Stimulated activated naive CD8-positive, alpha-beta T cell treated with anti-CD3 and anti-CD28 coated beads, Interleukin-15, amount 100 ng/mL, for 72 hours (primary cell): ENCODE measurements at regions not wholly inside any gene's neighbourhood (a gene's known extent, or its start where the extent isn't known, plus 50 kb on each side); places are given as distances from the start of the nearest gene placed in this dataset.
A peak's percentile ranks its signal among the peaks of the same experiment; 100 is the strongest.

Experiments
- ATAC-seq: fragments of 150-1000 bp; cut with Tn5 transposase; 2 replicates; pipeline ENCODE4 v1.10.0; 2021; ENCODE audit warnings: mild to moderate bottlenecking, moderate library complexity
- DNase-seq, 2 donors: peaks; one replicate each; pipeline ENCODE4 v3.0.0; 2021 to 2022
- H3K27ac Mint-ChIP-seq, 2 donors: one replicate each; pipeline ENCODE4 v1.8.0; 2022; ENCODE audit warnings: mild to moderate bottlenecking in 2 of 2, mixed read lengths in 2 of 2, moderate library complexity in 2 of 2
- H3K27me3 Mint-ChIP-seq: one replicate; pipeline ENCODE4 v1.8.0; 2022; ENCODE audit warnings: mixed read lengths
- H3K4me1 Mint-ChIP-seq: one replicate; pipeline ENCODE4 v1.8.0; 2022; ENCODE audit warnings: mild to moderate bottlenecking, mixed read lengths
- H3K4me3 Mint-ChIP-seq, 2 donors: one replicate each; pipeline ENCODE4 v1.8.0; 2022; ENCODE audit warnings: mild to moderate bottlenecking in 2 of 2, mixed read lengths in 2 of 2, moderate library complexity in 1 of 2
- H3K9me3 Mint-ChIP-seq, 2 donors: one replicate each; pipeline ENCODE4 v1.8.0; 2022; ENCODE audit warnings: mixed read lengths in 2 of 2

- Mint-ChIP-seq H3K4me1 (no peaks in the 10 kb centered on the region), H3K27ac (no peak overlapping the region), H3K4me3 (no peak overlapping the region), H3K27me3 (no peaks in the 10 kb centered on the region), H3K9me3 (peaks cover 16 to 23% of the 10 kb centered on the region in 2 donors)
- no peak for DNase-seq
- no peak for ATAC-seq
Observed at GRCh38 chr1:209504571-209504970, 78.9 kb upstream of the CAMK1G start.

GRCh38 chr1:209505044-209505443 lies 78.5 kb upstream of the CAMK1G start:
- Mint-ChIP-seq H3K27ac (no peak overlapping the region), H3K9me3 (peaks cover 13 to 23% of the 10 kb centered on the region in 2 donors), H3K4me3 (no peak overlapping the region), H3K4me1 (no peaks in the 10 kb centered on the region), H3K27me3 (no peaks in the 10 kb centered on the region)
- DNase-seq (no peak), ATAC-seq (no peak)

GRCh38 chr1:209506101-209506500 lies 77.4 kb upstream of the CAMK1G start:
- Mint-ChIP-seq H3K27ac (no peak overlapping the region), H3K9me3 (peaks cover 3 to 13% of the 10 kb centered on the region in 2 donors), H3K4me3 (no peak overlapping the region), H3K27me3 (no peaks in the 10 kb centered on the region), H3K4me1 (no peaks in the 10 kb centered on the region)
- DNase-seq, result no peak
- no peak for ATAC-seq

- no peaks in the 10 kb centered on the region for H3K27me3 Mint-ChIP-seq
- H3K4me1 Mint-ChIP-seq, result no peaks in the 10 kb centered on the region
- H3K27ac Mint-ChIP-seq, result no peak overlapping the region
- DNase-seq (no peak), ATAC-seq (no peak)
- no peaks in the 10 kb centered on the region for H3K9me3 Mint-ChIP-seq
- H3K4me3 Mint-ChIP-seq, result no peak overlapping the region
Observed at GRCh38 chr1:209509039-209509438, 74.5 kb upstream of the CAMK1G start.

- Mint-ChIP-seq H3K9me3 (no peaks in the 10 kb centered on the region), H3K27ac (no peak overlapping the region), H3K4me3 (no peak overlapping the region), H3K27me3 (no peaks in the 10 kb centered on the region), H3K4me1 (no peaks in the 10 kb centered on the region)
- DNase-seq, result no peak
- ATAC-seq, result no peak
Observed at GRCh38 chr1:209510063-209510462, 73.5 kb upstream of the CAMK1G start.

- ATAC-seq, result no peak
Observed at GRCh38 chr1:209511169-209511568, 72.3 kb upstream of the CAMK1G start.

GRCh38 chr1:209512821-209513220 lies 70.7 kb upstream of the CAMK1G start:
- Mint-ChIP-seq H3K27ac (no peak overlapping the region), H3K27me3 (peaks cover 4% of the 10 kb centered on the region)
- no peak for ATAC-seq

More at GRCh38 chr1:209511169-209511568, 72.3 kb upstream of the CAMK1G start:
- Mint-ChIP-seq H3K27me3 (no peaks in the 10 kb centered on the region), H3K27ac (no peak overlapping the region), H3K9me3 (no peaks in the 10 kb centered on the region), H3K4me3 (no peak overlapping the region), H3K4me1 (no peaks in the 10 kb centered on the region)
- no peak for DNase-seq

GRCh38 chr1:209513226-209513625 lies 70.3 kb upstream of the CAMK1G start:
- no peaks in the 10 kb centered on the region for H3K9me3 Mint-ChIP-seq
- H3K27me3 Mint-ChIP-seq, result peaks cover 7% of the 10 kb centered on the region
- no peak overlapping the region for H3K4me3 Mint-ChIP-seq
- DNase-seq (no peak), ATAC-seq (peak; percentile 20)
- no peaks in the 10 kb centered on the region for H3K4me1 Mint-ChIP-seq
- H3K27ac Mint-ChIP-seq, result no peak overlapping the region

More at GRCh38 chr1:209512821-209513220, 70.7 kb upstream of the CAMK1G start:
- no peak overlapping the region for H3K4me3 Mint-ChIP-seq
- DNase-seq, result no peak
- no peaks in the 10 kb centered on the region for H3K9me3 Mint-ChIP-seq
- H3K4me1 Mint-ChIP-seq, result no peaks in the 10 kb centered on the region

- no peaks in the 10 kb centered on the region for H3K4me1 Mint-ChIP-seq
- ATAC-seq, result no peak
- H3K27ac Mint-ChIP-seq, result no peak overlapping the region
- no peaks in the 10 kb centered on the region for H3K9me3 Mint-ChIP-seq
- no peak for DNase-seq
- no peak overlapping the region for H3K4me3 Mint-ChIP-seq
- H3K27me3 Mint-ChIP-seq, result peaks cover 7% of the 10 kb centered on the region
Observed at GRCh38 chr1:209516771-209517680, 66.5 kb upstream of the CAMK1G start.

GRCh38 chr1:209517681-209518050 lies 65.8 kb upstream of the CAMK1G start:
- H3K27me3 Mint-ChIP-seq, result peaks cover 7% of the 10 kb centered on the region
- no peaks in the 10 kb centered on the region for H3K9me3 Mint-ChIP-seq
- no peak overlapping the region for H3K27ac Mint-ChIP-seq
- H3K4me1 Mint-ChIP-seq, result no peaks in the 10 kb centered on the region
- no peak overlapping the region for H3K4me3 Mint-ChIP-seq
- ATAC-seq (no peak), DNase-seq (no peak)

- Mint-ChIP-seq H3K27me3 (peaks cover 7% of the 10 kb centered on the region), H3K27ac (no peak overlapping the region), H3K4me3 (no peak overlapping the region), H3K9me3 (no peaks in the 10 kb centered on the region), H3K4me1 (no peaks in the 10 kb centered on the region)
- DNase-seq (no peak), ATAC-seq (no peak)
Observed at GRCh38 chr1:209519786-209520185, 63.7 kb upstream of the CAMK1G start.

GRCh38 chr1:209522826-209523225 lies 60.7 kb upstream of the CAMK1G start:
- Mint-ChIP-seq H3K9me3 (no peaks in the 10 kb centered on the region), H3K27me3 (peaks cover 14% of the 10 kb centered on the region), H3K4me1 (no peaks in the 10 kb centered on the region), H3K4me3 (no peak overlapping the region), H3K27ac (no peak overlapping the region)
- DNase-seq (no peak), ATAC-seq (no peak)

GRCh38 chr1:209526137-209526536 lies 57.4 kb upstream of the CAMK1G start:
- peaks cover 30% of the 10 kb centered on the region for H3K27me3 Mint-ChIP-seq
- no peak overlapping the region for H3K4me3 Mint-ChIP-seq
- H3K4me1 Mint-ChIP-seq, result no peaks in the 10 kb centered on the region
- H3K9me3 Mint-ChIP-seq, result no peaks in the 10 kb centered on the region
- DNase-seq (no peak), ATAC-seq (no peak)
- no peak overlapping the region for H3K27ac Mint-ChIP-seq

- no peaks in the 10 kb centered on the region for H3K4me1 Mint-ChIP-seq
- DNase-seq (no peak), ATAC-seq (no peak)
- H3K27ac Mint-ChIP-seq, result no peak overlapping the region
- peaks cover 30% of the 10 kb centered on the region for H3K27me3 Mint-ChIP-seq
- H3K4me3 Mint-ChIP-seq, result no peak overlapping the region
- H3K9me3 Mint-ChIP-seq, result no peaks in the 10 kb centered on the region
Observed at GRCh38 chr1:209527372-209527771, 56.1 kb upstream of the CAMK1G start.

- no peak for DNase-seq
- ATAC-seq, result no peak
- H3K27ac Mint-ChIP-seq, result no peak overlapping the region
- H3K4me3 Mint-ChIP-seq, result no peak overlapping the region
- no peaks in the 10 kb centered on the region for H3K9me3 Mint-ChIP-seq
- no peaks in the 10 kb centered on the region for H3K4me1 Mint-ChIP-seq
- peaks cover 33% of the 10 kb centered on the region for H3K27me3 Mint-ChIP-seq
Observed at GRCh38 chr1:209527993-209528717, 55.4 kb upstream of the CAMK1G start.

- ATAC-seq (peak; percentile 23), DNase-seq (no peak)
- Mint-ChIP-seq H3K27ac (no peak overlapping the region), H3K4me1 (no peaks in the 10 kb centered on the region), H3K9me3 (no peaks in the 10 kb centered on the region), H3K4me3 (no peak overlapping the region), H3K27me3 (peaks cover 39% of the 10 kb centered on the region)
Observed at GRCh38 chr1:209529233-209529632, 54.3 kb upstream of the CAMK1G start.
